IMR-90 (cell line): ENCODE measurements at regions not wholly inside any gene's neighbourhood (a gene's known extent, or its start where the extent isn't known, plus 50 kb on each side); places are given as distances from the start of the nearest gene placed in this dataset.

Experiments
- ATAC-seq: fragments of 200-7000 bp; cut with Tn5 transposase; 2 replicates; pipeline ENCODE4 v1.9.1; 2020; ENCODE audit warnings: low read depth, mild to moderate bottlenecking, moderate library complexity
- BruUV-seq: library from RNA; stranded (reverse); fragments of 400-500 nt; replicated peaks from 2 replicates; lab custom pipeline; 2021; lab: Mats Ljungman, UMichigan
- CTCF ChIA-PET: fragments of 300-600 bp; formaldehyde crosslinking; extraction: SDS; loops from one replicate; lab custom pipeline; 2021; ENCODE audit warnings: antibody characterized with exemption; lab: Yijun Ruan, JAX
- POLR2A ChIA-PET: fragments of 300-600 bp; sonication (Branson Sonifier 250); formaldehyde crosslinking; loops from one replicate; lab custom pipeline; 2022; ENCODE audit warnings: antibody characterized with exemption; ENCODE audit not compliant: unreplicated experiment; lab: Charles Lee
- DNase-seq: peaks from one replicate; pipeline ENCODE4 v3.0.0; 2013
- H2AFZ ChIP-seq: replicated peaks from 2 replicates; pipeline ENCODE3; 2013; ENCODE audit warnings: low read length, mild to moderate bottlenecking; ENCODE audit not compliant: poor library complexity
- H2AK5ac ChIP-seq: 2 replicates; pipeline ENCODE4 v1.6.1; 2013; ENCODE audit warnings: low read depth, low read length, inconsistent platforms
- H2AK9ac ChIP-seq: replicated peaks from 2 replicates; pipeline ENCODE3; 2013; ENCODE audit warnings: mild to moderate bottlenecking, low read depth, low read length, moderate library complexity; ENCODE audit not compliant: poor library complexity
- H2BK120ac ChIP-seq: 2 replicates; pipeline ENCODE4 v1.6.1; 2013; ENCODE audit warnings: low read depth, low read length, inconsistent platforms
- H2BK15ac ChIP-seq: 3 replicates; pipeline ENCODE4 v1.6.1; 2013; ENCODE audit warnings: low read depth, low read length, inconsistent platforms
- H2BK20ac ChIP-seq: 2 replicates; pipeline ENCODE4 v1.6.1; 2013; ENCODE audit warnings: low read depth, mild to moderate bottlenecking, inconsistent platforms, low read length, moderate library complexity
- H2BK5ac ChIP-seq: 2 replicates; pipeline ENCODE4 v1.6.1; 2013; ENCODE audit warnings: mild to moderate bottlenecking, low read depth, low read length, inconsistent platforms; ENCODE audit not compliant: poor library complexity, severe bottlenecking
- H3K14ac ChIP-seq: replicated peaks from 2 replicates; pipeline ENCODE4 v1.6.1; 2013; ENCODE audit warnings: low read depth, low read length, inconsistent platforms
- H3K18ac ChIP-seq: 2 replicates; pipeline ENCODE4 v1.6.1; 2013; ENCODE audit warnings: low read depth, low read length, control low read depth
- H3K23ac ChIP-seq: 2 replicates; pipeline ENCODE4 v1.6.1; 2013; ENCODE audit warnings: low read depth, low read length, inconsistent platforms
- H3K27ac ChIP-seq: 2 replicates; pipeline ENCODE4 v1.5.1; 2013; ENCODE audit warnings: mild to moderate bottlenecking, control low read depth, low read length; ENCODE audit not compliant: insufficient read depth
- H3K27me3 ChIP-seq: 2 replicates; pipeline ENCODE4 v1.6.1; 2013; ENCODE audit warnings: low read length; ENCODE audit not compliant: control insufficient read depth, insufficient read depth
- H3K36me3 ChIP-seq: 2 replicates; pipeline ENCODE4 v1.6.1; 2013; ENCODE audit warnings: low read length, mixed read lengths; ENCODE audit not compliant: control insufficient read depth, insufficient read depth
- H3K4ac ChIP-seq: 2 replicates; pipeline ENCODE4 v1.6.1; 2013; ENCODE audit warnings: low read depth, low read length, inconsistent platforms
- H3K4me1 ChIP-seq: 2 replicates; pipeline ENCODE4 v1.6.1; 2013; ENCODE audit warnings: low read length, mixed read lengths; ENCODE audit not compliant: control insufficient read depth, insufficient read depth
- H3K4me2 ChIP-seq: 2 replicates; pipeline ENCODE4 v1.6.1; 2013; ENCODE audit warnings: low read depth, mild to moderate bottlenecking, control low read depth, low read length, moderate library complexity
- H3K4me3 ChIP-seq: 2 replicates; pipeline ENCODE4 v1.5.1; 2013; ENCODE audit warnings: low read depth, mild to moderate bottlenecking, control low read depth, low read length, moderate library complexity; ENCODE audit not compliant: insufficient read depth
- H3K56ac ChIP-seq: 2 replicates; pipeline ENCODE4 v1.6.1; 2013; ENCODE audit warnings: low read length, inconsistent platforms; ENCODE audit not compliant: insufficient read depth; ENCODE audit errors: extremely low read depth
- H3K79me1 ChIP-seq, 2 experiments: 2 replicates each; pipeline ENCODE4 v1.6.1; 2013; ENCODE audit warnings: low read length in 2 of 2, inconsistent platforms in 1 of 2, low read depth in 1 of 2
- H3K9ac ChIP-seq: 2 replicates; pipeline ENCODE4 v1.6.1; 2013; ENCODE audit warnings: low read depth, low read length, control low read depth
- H3K9me1 ChIP-seq: 2 replicates; pipeline ENCODE4 v1.6.1; 2013; ENCODE audit warnings: low read length, inconsistent platforms; ENCODE audit not compliant: insufficient read depth
- H3K9me3 ChIP-seq: 2 replicates; pipeline ENCODE4 v1.6.1; 2013; ENCODE audit warnings: low read length; ENCODE audit not compliant: control insufficient read depth, insufficient read depth
- H4K20me1 ChIP-seq: 2 replicates; pipeline ENCODE4 v1.6.1; 2013; ENCODE audit warnings: low read length, inconsistent platforms; ENCODE audit not compliant: insufficient read depth
- H4K5ac ChIP-seq: 2 replicates; pipeline ENCODE4 v1.6.1; 2013; ENCODE audit warnings: mild to moderate bottlenecking, low read depth, low read length, control low read depth
- H4K8ac ChIP-seq, 2 experiments: 2 replicates each; pipeline ENCODE4 v1.6.1; 2013; ENCODE audit warnings: low read depth in 2 of 2, low read length in 2 of 2, control low read depth in 1 of 2, inconsistent platforms in 1 of 2
- H4K91ac ChIP-seq: 2 replicates; pipeline ENCODE4 v1.6.1; 2013; ENCODE audit warnings: low read depth, low read length, inconsistent platforms; ENCODE audit not compliant: insufficient read depth
- RAD21 ChIP-seq: IDR thresholded peaks from 2 replicates; pipeline ENCODE4 v1.6.1; 2012; ENCODE audit warnings: low read length, improper control_type of control experiment
- RFX5 ChIP-seq: IDR thresholded peaks from 2 replicates; pipeline ENCODE4 v1.8.0; 2012; ENCODE audit warnings: low read depth, mild to moderate bottlenecking, low read length, moderate library complexity
- WGBS, 2 experiments: methylation state at CpG; one replicate each; pipeline versions ENCODE4 v1.1.5 to v1.1.7; 2013; ENCODE audit warnings: missing lambda C conversion rate in 2 of 2; ENCODE audit not compliant: insufficient read length in 1 of 2; ENCODE audit errors: extremely low coverage in 2 of 2; 5-methylcytosine and 5-hydroxymethylcytosine counted together
- dilution Hi-C: fragments of 300-500 bp; cut with HindIII; formaldehyde crosslinking; loops from one replicate; pipeline ENCODE4 v1.14.3; 2018; ENCODE audit warnings: low sequenced_read_pairs; ENCODE audit not compliant: unreplicated experiment
- in situ Hi-C: fragments of 300-500 bp; cut with MboI; formaldehyde crosslinking; loops from 3 replicates; pipeline ENCODE4 v1.14.3; 2019; ENCODE audit warnings: low sequenced_read_pairs, inconsistent platforms, mixed read lengths
- intact Hi-C: fragments of 100-400 bp; cut with micrococcal nuclease; formaldehyde crosslinking; loops from 2 replicates; pipeline ENCODE4 v1.10.0; 2022

DNA sequence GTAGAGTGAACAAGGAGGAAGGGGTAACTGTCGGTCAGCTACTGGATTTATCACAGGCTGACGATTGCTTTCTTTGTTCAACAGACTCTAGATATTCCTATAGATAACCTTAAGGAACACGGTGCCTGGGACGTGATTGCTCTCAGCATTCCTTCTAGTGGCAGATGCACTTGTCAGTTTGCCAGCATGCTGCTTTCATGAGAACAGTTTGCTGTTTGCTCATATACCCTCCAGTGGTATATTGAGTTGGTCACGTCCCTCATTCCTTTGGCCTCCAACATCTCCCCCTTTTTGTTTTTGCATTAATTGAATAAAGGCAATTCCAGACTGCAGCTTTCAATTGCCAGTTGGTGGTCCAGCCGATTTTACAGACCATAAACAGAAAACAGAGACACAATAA is 76.8 kb upstream of the BTN3A2 start:
- no TSS peak for BruUV-seq
- no peak overlapping the region for H3K56ac ChIP-seq
- no peak overlapping the region for H3K14ac ChIP-seq
- no peak overlapping the region for H2AFZ ChIP-seq
- H3K27ac ChIP-seq: no peak overlapping the region
- no CpG with 5 or more reads among the region's 6 CpGs for WGBS, 2 experiments
- H4K8ac ChIP-seq: no peak overlapping the region
- no peak overlapping the region for H2AK9ac ChIP-seq
- dilution Hi-C loops: no loop called here
- no peak overlapping the region for H2BK15ac ChIP-seq
- no peak overlapping the region for H4K91ac ChIP-seq
- H3K4me1 ChIP-seq: no peaks in the 10 kb centered on the region
- H3K4me3 ChIP-seq: no peak overlapping the region
- no peak overlapping the region for H3K18ac ChIP-seq
- H3K4ac ChIP-seq: no peak overlapping the region
- no peaks in the 10 kb centered on the region for H3K27me3 ChIP-seq
- no peak overlapping the region for H4K5ac ChIP-seq
- no peak for TF ChIP-seq RFX5
- no peak for TF ChIP-seq RAD21
- no peak overlapping the region for H3K23ac ChIP-seq
- H3K9ac ChIP-seq: no peak overlapping the region
- POLR2A ChIA-PET: no interaction called here
- no peak overlapping the region for H3K4me2 ChIP-seq
- CTCF ChIA-PET: no interaction called here
- no peak for DNase-seq
- intact Hi-C loops: no loop called here
- H3K79me1 ChIP-seq: peaks cover 6 to 13% of the 10 kb centered on the region in 2 experiments
- no peak overlapping the region for H2BK20ac ChIP-seq
- no peaks in the 10 kb centered on the region; the same call in 1 of the 2 replicates for H3K9me1 ChIP-seq
- in situ Hi-C loops: loop anchor here (25.0 kb wide), 1 partner anchor 849 kb away; a partner anchor contains a TSS
- H3K36me3 ChIP-seq: no peaks in the 10 kb centered on the region
- no peaks in the 10 kb centered on the region for H3K9me3 ChIP-seq
- H2BK120ac ChIP-seq: no peak overlapping the region
- no peak overlapping the region for H2AK5ac ChIP-seq
- no peak overlapping the region for H2BK5ac ChIP-seq
- H4K20me1 ChIP-seq: no peaks in the 10 kb centered on the region
- no peak for ATAC-seq
